ENCODE measurements at regions not wholly inside any gene's neighbourhood (a gene's known extent, or its start where the extent isn't known, plus 50 kb on each side); places are given as distances from the start of the nearest gene placed in this dataset.

DNA sequence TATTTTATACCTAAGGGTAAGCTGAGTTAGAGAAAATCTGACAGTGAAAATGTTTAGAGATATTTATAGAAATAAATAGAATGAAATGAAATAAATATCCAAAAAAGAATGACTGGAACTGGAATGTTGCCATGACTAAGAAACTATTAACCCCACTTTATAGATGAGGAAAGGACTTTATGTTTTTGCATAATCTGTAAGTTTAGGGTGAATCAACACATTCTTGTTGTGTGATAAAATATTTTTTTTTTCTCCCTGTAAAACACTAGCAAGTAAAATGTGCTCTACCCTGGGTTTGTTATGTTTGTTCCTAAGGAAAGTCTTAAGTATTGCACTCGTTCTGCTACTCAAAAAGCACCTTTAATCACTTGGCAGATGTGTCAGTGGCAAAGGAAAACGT, 83.8 kb upstream of the KL start:
- Histone ChIP-seq H3K9me3 (ENCODE audit: control insufficient read depth in 2 of 3, insufficient read depth in 1 of 3, low read length in 3 of 3) (no peaks in the 10 kb centered on the region), H3K36me3 (ENCODE audit: control insufficient read depth in 2 of 3, insufficient read depth in 3 of 3, low read length in 3 of 3) (no peaks in the 10 kb centered on the region), H3K4me3 (ENCODE audit: low read length in 3 of 3) (no peak overlapping the region), H3K4me1 (ENCODE audit: control insufficient read depth in 2 of 3, insufficient read depth in 2 of 3, low read depth in 1 of 3, low read length in 3 of 3) (peaks cover 0 to 2% (median 0%) of the 10 kb centered on the region in 3 donors), H3K9ac (ENCODE audit: low read length in 3 of 3) (no peak overlapping the region), H3K27ac (ENCODE audit: low read depth in 2 of 2, low read length in 2 of 2) (no peak overlapping the region), H3K27me3 (ENCODE audit: control insufficient read depth, insufficient read depth, low read length) (no peaks in the 10 kb centered on the region)
- TF ChIP-seq CTCF (IDR thresholded peaks at IDR 0.05; ENCODE audit: borderline replicate concordance, extremely low read depth, insufficient read depth): no peak
- DNase-seq: no peak
- FAIRE-seq: no peak
- intact Hi-C loops (cut with DNase I): no loop called here

DNA sequence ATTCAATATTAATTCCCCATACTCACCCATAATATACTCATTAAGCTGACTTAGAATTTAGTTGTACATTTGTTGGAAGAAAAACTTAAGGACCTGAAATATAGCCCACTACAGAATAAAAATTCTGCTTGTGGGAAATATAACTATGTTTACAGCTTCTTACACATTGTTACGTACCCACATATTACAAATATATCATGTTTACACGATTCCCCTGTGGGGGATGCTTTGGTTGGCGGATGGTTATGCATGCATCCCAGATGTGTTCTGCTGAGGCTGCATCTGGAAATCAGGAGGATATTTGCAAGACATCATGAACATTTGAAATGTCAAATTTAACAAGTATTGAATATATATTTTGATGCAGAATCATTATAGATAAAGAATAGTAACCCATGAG, 79.5 kb upstream of the KL start:
- Histone ChIP-seq H3K27ac (ENCODE audit: low read depth in 2 of 2, low read length in 2 of 2) (no peak overlapping the region), H3K27me3 (ENCODE audit: control insufficient read depth, insufficient read depth, low read length) (no peaks in the 10 kb centered on the region), H3K4me3 (ENCODE audit: low read length in 3 of 3) (no peak overlapping the region), H3K4me1 (ENCODE audit: control insufficient read depth in 2 of 3, insufficient read depth in 2 of 3, low read depth in 1 of 3, low read length in 3 of 3) (peaks cover 0 to 8% (median 4%) of the 10 kb centered on the region in 3 donors), H3K36me3 (ENCODE audit: control insufficient read depth in 2 of 3, insufficient read depth in 3 of 3, low read length in 3 of 3) (no peaks in the 10 kb centered on the region), H3K9me3 (ENCODE audit: control insufficient read depth in 2 of 3, insufficient read depth in 1 of 3, low read length in 3 of 3) (peaks cover 0 to 4% (median 0%) of the 10 kb centered on the region in 3 donors), H3K9ac (ENCODE audit: low read length in 3 of 3) (no peak overlapping the region)
- intact Hi-C loops (cut with DNase I): no loop called here
- FAIRE-seq: no peak
- no peak for DNase-seq
- no peak for TF ChIP-seq CTCF (IDR thresholded peaks at IDR 0.05; ENCODE audit: borderline replicate concordance, extremely low read depth, insufficient read depth)

- H3K4me3 ChIP-seq (ENCODE audit: low read length in 3 of 3): no peak overlapping the region
- no peak overlapping the region for H3K9ac ChIP-seq (ENCODE audit: low read length in 3 of 3)
- H3K27me3 ChIP-seq (ENCODE audit: control insufficient read depth, insufficient read depth, low read length): no peaks in the 10 kb centered on the region
- H3K4me1 ChIP-seq (ENCODE audit: control insufficient read depth in 2 of 3, insufficient read depth in 2 of 3, low read depth in 1 of 3, low read length in 3 of 3): peaks cover 0 to 8% (median 4%) of the 10 kb centered on the region in 3 donors
- H3K9me3 ChIP-seq (ENCODE audit: control insufficient read depth in 2 of 3, insufficient read depth in 1 of 3, low read length in 3 of 3): peaks cover 0 to 4% (median 0%) of the 10 kb centered on the region in 3 donors
- TF ChIP-seq CTCF (IDR thresholded peaks at IDR 0.05; ENCODE audit: borderline replicate concordance, extremely low read depth, insufficient read depth): no peak
- H3K27ac ChIP-seq (ENCODE audit: low read depth in 2 of 2, low read length in 2 of 2): no peak overlapping the region
- FAIRE-seq: no peak
- H3K36me3 ChIP-seq (ENCODE audit: control insufficient read depth in 2 of 3, insufficient read depth in 3 of 3, low read length in 3 of 3): no peaks in the 10 kb centered on the region
- intact Hi-C loops (cut with DNase I): no loop called here
- DNase-seq: no peak
Observed at GRCh38 chr13:32938314-32938713, 77.9 kb upstream of the KL start.

GRCh38 chr13:32938907-32939306, 77.3 kb upstream of the KL start:
- intact Hi-C loops (cut with DNase I): no loop called here
- FAIRE-seq: no peak
- peaks cover 0 to 4% (median 0%) of the 10 kb centered on the region in 3 donors for H3K9me3 ChIP-seq (ENCODE audit: control insufficient read depth in 2 of 3, insufficient read depth in 1 of 3, low read length in 3 of 3)

More at GRCh38 chr13:32938907-32939306, 77.3 kb upstream of the KL start:
- TF ChIP-seq CTCF (IDR thresholded peaks at IDR 0.05; ENCODE audit: borderline replicate concordance, extremely low read depth, insufficient read depth): no peak
- H3K36me3 ChIP-seq (ENCODE audit: control insufficient read depth in 2 of 3, insufficient read depth in 3 of 3, low read length in 3 of 3): no peaks in the 10 kb centered on the region
- peaks cover 0 to 8% (median 4%) of the 10 kb centered on the region in 3 donors for H3K4me1 ChIP-seq (ENCODE audit: control insufficient read depth in 2 of 3, insufficient read depth in 2 of 3, low read depth in 1 of 3, low read length in 3 of 3)
- H3K4me3 ChIP-seq (ENCODE audit: low read length in 3 of 3): no peak overlapping the region
- H3K9ac ChIP-seq (ENCODE audit: low read length in 3 of 3): no peak overlapping the region
- no peaks in the 10 kb centered on the region for H3K27me3 ChIP-seq (ENCODE audit: control insufficient read depth, insufficient read depth, low read length)
- H3K27ac ChIP-seq (ENCODE audit: low read depth in 2 of 2, low read length in 2 of 2): no peak overlapping the region
- no peak for DNase-seq

All from kidney (tissue), 13 donors.